Spleen (tissue), 7 donors: ENCODE measurements at regions not wholly inside any gene's neighbourhood (a gene's known extent, or its start where the extent isn't known, plus 50 kb on each side); places are given as distances from the start of the nearest gene placed in this dataset.

Source experiments
- CTCF ChIP-seq, 11 experiments: fragments of 200-600 bp in 7 of 11; fragments of 450-650 bp in 4 of 11; sonication (generic) in 4 of 11; IDR thresholded peaks in 8 of 11; conservative IDR thresholded peaks in 3 of 11; 1 replicate in 7 of 11; 2 replicates in 4 of 11; pipeline versions ENCODE4 v1.4.0 to v1.8.0; 2016 to 2021; ENCODE audit warnings: antibody characterized with exemption in 11 of 11, inconsistent platforms in 4 of 11, mild to moderate bottlenecking in 1 of 11
- POLR2AphosphoS5 ChIP-seq, 3 donors: sonication (generic); formaldehyde crosslinking; IDR thresholded peaks; one replicate each; pipeline ENCODE4 v1.5.1; 2017; ENCODE audit warnings: antibody characterized with exemption in 3 of 3
- donor health status: DM: no; HTN: no; CAD: no; lungs with moderate emphysema.
- donor health status: DM: no; HTN: no; CAD: no.
- donor health status: DM: no; HTN: no; CAD: no.

- no peak for TF ChIP-seq CTCF (IDR thresholded peaks at IDR 0.05 in 8 of 11, conservative IDR thresholded peaks at IDR 0.05 in 3 of 11)
- TF ChIP-seq POLR2AphosphoS5 (IDR thresholded peaks at IDR 0.05) = peak in 1 of 3 donors; percentile 36
These were observed 316.6 kb upstream of the RIOK2 start for GRCh38 chr5:97499605-97500004.
